ENCODE measurements at regions not wholly inside any gene's neighbourhood (a gene's known extent, or its start where the extent isn't known, plus 50 kb on each side); places are given as distances from the start of the nearest gene placed in this dataset.

DNA sequence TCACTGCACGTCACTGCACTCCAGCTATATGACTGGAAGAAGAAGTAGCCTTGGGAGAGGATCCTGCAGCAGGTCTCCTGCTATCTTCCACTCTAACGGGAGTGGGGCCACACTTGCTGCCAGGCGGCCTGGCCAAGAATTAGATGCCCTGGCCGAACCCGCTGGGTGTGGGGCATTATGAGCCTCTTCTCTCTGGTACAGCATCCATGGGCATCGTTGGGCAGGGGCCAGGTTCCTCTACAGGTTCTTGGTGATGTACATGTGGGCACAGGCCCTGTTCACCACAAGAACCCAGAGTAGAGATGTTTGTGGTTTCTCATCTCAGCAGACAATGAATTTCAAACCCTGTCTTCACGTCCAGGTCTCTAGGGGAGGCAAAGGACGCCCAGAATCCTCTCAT lies 370.5 kb downstream of the NPHP4 start (continued):
- no peak for TF ChIP-seq STAT6 (CRISPR knock-in tag; conservative IDR thresholded peaks at IDR 0.05; ENCODE audit: low read depth)
- no peak for TF ChIP-seq PREB (CRISPR knock-in tag; IDR thresholded peaks at IDR 0.05; ENCODE audit: borderline replicate concordance)
- no peak for TF ChIP-seq GTF2I (CRISPR knock-in tag; conservative IDR thresholded peaks at IDR 0.05)
- no peak for TF ChIP-seq ZNF281 (CRISPR knock-in tag; IDR thresholded peaks at IDR 0.05)
- no peak for TF ChIP-seq FOXP1 (CRISPR knock-in tag; IDR thresholded peaks at IDR 0.05; ENCODE audit: borderline replicate concordance)
- no peak for TF ChIP-seq GRHL2 (CRISPR knock-in tag; IDR thresholded peaks at IDR 0.05; ENCODE audit: insufficient replicate concordance, severe bottlenecking)
- no peak for TF ChIP-seq RORB (CRISPR knock-in tag; IDR thresholded peaks at IDR 0.05)
- no peak for TF ChIP-seq FOXK1 (CRISPR knock-in tag; IDR thresholded peaks at IDR 0.05)
- TF ChIP-seq ZNF671 (CRISPR knock-in tag; IDR thresholded peaks at IDR 0.05): no peak
- TF ChIP-seq ZNF416 (CRISPR knock-in tag; IDR thresholded peaks at IDR 0.05): no peak

- peaks cover 44% of the 10 kb centered on the region for H3K36me3 Mint-ChIP-seq
- DNase-seq (ENCODE audit: low spot score) (peak; percentile 21), ATAC-seq (peak; percentile 67)
- H3K4me1 Mint-ChIP-seq: no peaks in the 10 kb centered on the region
- no peak overlapping the region for H3K27ac Mint-ChIP-seq
- H3K9me3 Mint-ChIP-seq: peaks cover 66% of the 10 kb centered on the region
- H3K4me3 Mint-ChIP-seq: no peak overlapping the region
- peaks cover 3% of the 10 kb centered on the region; the same call in 1 of the 2 replicates for H3K27me3 Mint-ChIP-seq (ENCODE audit: low read depth)
- CTCF ChIA-PET: interaction anchor here (0.7 to 1.5 kb wide), 5 partner anchors 32 to 360 kb away, joined by 3 to 7 read pairs (median 3); no protein-coding TSS in a partner anchor
- POLR2A ChIA-PET: no interaction called here
- no peak for TF ChIP-seq ZNF138 (CRISPR knock-in tag; conservative IDR thresholded peaks at IDR 0.05)
- TF ChIP-seq NFE2L1 (CRISPR knock-in tag; IDR thresholded peaks at IDR 0.05): no peak
- no peak for TF ChIP-seq STAT6 (CRISPR knock-in tag; conservative IDR thresholded peaks at IDR 0.05; ENCODE audit: low read depth)
- TF ChIP-seq, protein P1, sequence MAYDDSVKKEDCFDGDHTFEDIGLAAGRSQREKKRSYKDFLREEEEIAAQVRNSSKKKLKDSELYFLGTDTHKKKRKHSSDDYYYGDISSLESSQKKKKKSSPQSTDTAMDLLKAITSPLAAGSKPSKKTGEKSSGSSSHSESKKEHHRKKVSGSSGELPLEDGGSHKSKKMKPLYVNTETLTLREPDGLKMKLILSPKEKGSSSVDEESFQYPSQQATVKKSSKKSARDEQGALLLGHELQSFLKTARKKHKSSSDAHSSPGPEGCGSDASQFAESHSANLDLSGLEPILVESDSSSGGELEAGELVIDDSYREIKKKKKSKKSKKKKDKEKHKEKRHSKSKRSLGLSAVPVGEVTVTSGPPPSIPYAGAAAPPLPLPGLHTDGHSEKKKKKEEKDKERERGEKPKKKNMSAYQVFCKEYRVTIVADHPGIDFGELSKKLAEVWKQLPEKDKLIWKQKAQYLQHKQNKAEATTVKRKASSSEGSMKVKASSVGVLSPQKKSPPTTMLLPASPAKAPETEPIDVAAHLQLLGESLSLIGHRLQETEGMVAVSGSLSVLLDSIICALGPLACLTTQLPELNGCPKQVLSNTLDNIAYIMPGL (CRISPR knock-in tag; IDR thresholded peaks at IDR 0.05): no peak
- no peak for TF ChIP-seq MYBL2 (CRISPR knock-in tag; IDR thresholded peaks at IDR 0.05)
- TF ChIP-seq, protein P2, sequence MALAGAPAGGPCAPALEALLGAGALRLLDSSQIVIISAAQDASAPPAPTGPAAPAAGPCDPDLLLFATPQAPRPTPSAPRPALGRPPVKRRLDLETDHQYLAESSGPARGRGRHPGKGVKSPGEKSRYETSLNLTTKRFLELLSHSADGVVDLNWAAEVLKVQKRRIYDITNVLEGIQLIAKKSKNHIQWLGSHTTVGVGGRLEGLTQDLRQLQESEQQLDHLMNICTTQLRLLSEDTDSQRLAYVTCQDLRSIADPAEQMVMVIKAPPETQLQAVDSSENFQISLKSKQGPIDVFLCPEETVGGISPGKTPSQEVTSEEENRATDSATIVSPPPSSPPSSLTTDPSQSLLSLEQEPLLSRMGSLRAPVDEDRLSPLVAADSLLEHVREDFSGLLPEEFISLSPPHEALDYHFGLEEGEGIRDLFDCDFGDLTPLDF (CRISPR knock-in tag; IDR thresholded peaks at IDR 0.05): no peak
- no peak for TF ChIP-seq FOXP4 (CRISPR knock-in tag; IDR thresholded peaks at IDR 0.05)
- no peak for TF ChIP-seq ESRRA (CRISPR knock-in tag; IDR thresholded peaks at IDR 0.05; ENCODE audit: borderline replicate concordance)
- TF ChIP-seq ZNF416 (CRISPR knock-in tag; IDR thresholded peaks at IDR 0.05): no peak
- no peak for TF ChIP-seq CBFB (CRISPR knock-in tag; IDR thresholded peaks at IDR 0.05; ENCODE audit: low read depth)
- no peak for TF ChIP-seq NR1H2 (CRISPR knock-in tag; IDR thresholded peaks at IDR 0.05)
- TF ChIP-seq KAT7 (CRISPR knock-in tag; IDR thresholded peaks at IDR 0.05; ENCODE audit: borderline replicate concordance): no peak
- no peak for TF ChIP-seq NR2C2 (CRISPR knock-in tag; IDR thresholded peaks at IDR 0.05)
- TF ChIP-seq, protein P3, sequence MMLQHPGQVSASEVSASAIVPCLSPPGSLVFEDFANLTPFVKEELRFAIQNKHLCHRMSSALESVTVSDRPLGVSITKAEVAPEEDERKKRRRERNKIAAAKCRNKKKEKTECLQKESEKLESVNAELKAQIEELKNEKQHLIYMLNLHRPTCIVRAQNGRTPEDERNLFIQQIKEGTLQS (CRISPR knock-in tag; conservative IDR thresholded peaks at IDR 0.05): no peak
These were observed 371.2 kb downstream of the NPHP4 start for GRCh38 chr1:5620997-5621396.

Measured in WTC11 (cell line).